GM12878 (cell line): ENCODE measurements at regions not wholly inside any gene's neighbourhood (a gene's known extent, or its start where the extent isn't known, plus 50 kb on each side); places are given as distances from the start of the nearest gene placed in this dataset.

Experiments
- ATAC-seq: fragments of 200-7000 bp; cut with Tn5 transposase; 3 replicates; pipeline ENCODE4 v1.9.1; 2020; ENCODE audit warnings: mild to moderate bottlenecking, moderate library complexity
- BruUV-seq: library from RNA; stranded (reverse); fragments of 400-500 nt; replicated peaks from 2 replicates; lab custom pipeline; 2021; lab: Mats Ljungman, UMichigan
- CTCF ChIA-PET: fragments of 300-600 bp; sonication (Branson Sonifier 250); formaldehyde crosslinking; extraction: SDS; loops from one replicate; lab custom pipeline; 2021; ENCODE audit warnings: inconsistent platforms; lab: Yijun Ruan, JAX
- POLR2A ChIA-PET: fragments of 350-600 bp; formaldehyde crosslinking; extraction: SDS; loops from one replicate; lab custom pipeline; 2021; ENCODE audit warnings: inconsistent platforms; lab: Charles Lee
- RAD21 ChIA-PET: fragments of 300-600 bp; sonication (Branson Sonifier 250); formaldehyde crosslinking; loops from one replicate; lab custom pipeline; 2023; ENCODE audit warnings: antibody characterized with exemption; ENCODE audit not compliant: unreplicated experiment; lab: Charles Lee
- SMC1A ChIA-PET: fragments of 300-600 bp; sonication (Branson Sonifier 250); formaldehyde crosslinking; loops from one replicate; lab custom pipeline; 2023; ENCODE audit not compliant: unreplicated experiment, uncharacterized antibody; lab: Charles Lee
- DNase-seq: peaks from one replicate; pipeline ENCODE4 v3.0.0-alpha.2; 2011; ENCODE audit warnings: low read depth, low spot score
- FAIRE-seq: peaks from 3 replicates; lab custom pipeline; 2011; peaks lifted over from hg19 to GRCh38; lab: Jason Lieb, UNC
- H2AFZ ChIP-seq: 2 replicates; pipeline ENCODE4 v1.6.0; 2011; ENCODE audit warnings: low read depth, low read length, control low read depth; ENCODE audit not compliant: control insufficient read depth
- H3K27ac ChIP-seq: 2 replicates; pipeline ENCODE4 v1.5.1; 2011; ENCODE audit warnings: control low read depth; ENCODE audit not compliant: control insufficient read depth, insufficient read depth
- H3K27me3 ChIP-seq, 2 experiments: replicated peaks in 1 of 2; 2 replicates each; pipeline versions ENCODE4 v1.6.0 to v1.6.1; 2011; ENCODE audit warnings: low read length in 1 of 2; ENCODE audit not compliant: control insufficient read depth in 2 of 2, insufficient read depth in 2 of 2
- H3K36me3 ChIP-seq, 2 experiments: 2 replicates each; pipeline ENCODE4 v1.5.1; 2011; ENCODE audit warnings: low read length in 1 of 2; ENCODE audit not compliant: control insufficient read depth in 2 of 2, insufficient read depth in 2 of 2
- H3K4me1 ChIP-seq: 2 replicates; pipeline ENCODE4 v1.6.1; 2011; ENCODE audit warnings: mild to moderate bottlenecking, low read length, moderate library complexity, mixed read lengths; ENCODE audit not compliant: control insufficient read depth, insufficient read depth
- H3K4me2 ChIP-seq: 2 replicates; pipeline ENCODE4 v1.6.0; 2011; ENCODE audit warnings: control low read depth; ENCODE audit not compliant: control insufficient read depth, insufficient read depth
- H3K4me3 ChIP-seq: fragments of 200-600 bp; sonication (generic); 2 replicates; pipeline ENCODE4 v1.5.1; 2016
- H3K79me2 ChIP-seq: 2 replicates; pipeline ENCODE4 v1.6.0; 2011; ENCODE audit warnings: low read length; ENCODE audit not compliant: control insufficient read depth, insufficient read depth
- H3K9ac ChIP-seq: 2 replicates; pipeline ENCODE4 v1.8.0; 2011; ENCODE audit warnings: low read length, control low read depth, mixed read lengths; ENCODE audit not compliant: control insufficient read depth, insufficient read depth
- H3K9me3 ChIP-seq: replicated peaks from 3 replicates; pipeline ENCODE4 v1.5.1; 2011; ENCODE audit warnings: mild to moderate bottlenecking, low read length; ENCODE audit not compliant: control insufficient read depth, insufficient read depth
- H4K20me1 ChIP-seq: 2 replicates; pipeline ENCODE4 v1.6.0; 2011; ENCODE audit not compliant: control insufficient read depth, insufficient read depth
- FOXK2 ChIP-seq: fragments of 450-650 bp; IDR thresholded peaks from 2 replicates; pipeline ENCODE4 v1.6.1; 2017; ENCODE audit warnings: mild to moderate bottlenecking, moderate library complexity
- HCFC1 ChIP-seq: fragments of 150-350 bp; IDR thresholded peaks from 2 replicates; pipeline ENCODE4 v1.6.1; 2014; ENCODE audit warnings: low read length
- MTA2 ChIP-seq: fragments of 450-650 bp; IDR thresholded peaks from 2 replicates; pipeline ENCODE4 v1.6.1; 2016; ENCODE audit warnings: low read depth, mild to moderate bottlenecking, moderate library complexity
- TCF7 ChIP-seq: IDR thresholded peaks from 2 replicates; pipeline ENCODE4 v1.6.1; 2014; ENCODE audit warnings: antibody characterized with exemption, borderline replicate concordance
- WGBS: methylation state at CpG from one replicate; pipeline ENCODE4 v1.1.6; 2016; ENCODE audit warnings: low lambda C conversion rate; ENCODE audit not compliant: insufficient replicate concordance, insufficient coverage; ENCODE audit errors: missing lambda C conversion rate; 5-methylcytosine and 5-hydroxymethylcytosine counted together
- in situ Hi-C: fragments of 300-500 bp; cut with MboI; formaldehyde crosslinking; loops from 9 replicates; pipeline ENCODE4 v1.14.3; 2018; ENCODE audit warnings: mixed read lengths
- intact Hi-C: fragments of 100-400 bp; cut with micrococcal nuclease; formaldehyde crosslinking; loops from one replicate; pipeline ENCODE4 v1.14.2; 2022; ENCODE audit not compliant: unreplicated experiment
- TF ChIP-seq, protein P1 (sequence below): fragments of 450-650 bp; formaldehyde crosslinking; IDR thresholded peaks from 2 replicates; pipeline ENCODE4 v1.4.0; 2020; ENCODE audit warnings: mild to moderate bottlenecking, moderate library complexity

GRCh38 chr1:213737398-213738035 is 250.3 kb upstream of the PROX1 start:
- no peak overlapping the region for H3K4me3 ChIP-seq
- H3K4me2 ChIP-seq, result no peak overlapping the region
- ChIA-PET SMC1A (interaction anchor here (1.6 kb wide), 1 partner anchor 19 kb away, joined by 4 read pairs; no protein-coding TSS in a partner anchor), POLR2A (no interaction called here), RAD21 (no interaction called here), CTCF (no interaction called here)
- DNase-seq (no peak), ATAC-seq (no peak), FAIRE-seq (no peak)
- TF ChIP-seq MTA2 (no peak), TCF7 (no peak), FOXK2 (no peak), HCFC1 (no peak)
- TF ChIP-seq, protein P1, sequence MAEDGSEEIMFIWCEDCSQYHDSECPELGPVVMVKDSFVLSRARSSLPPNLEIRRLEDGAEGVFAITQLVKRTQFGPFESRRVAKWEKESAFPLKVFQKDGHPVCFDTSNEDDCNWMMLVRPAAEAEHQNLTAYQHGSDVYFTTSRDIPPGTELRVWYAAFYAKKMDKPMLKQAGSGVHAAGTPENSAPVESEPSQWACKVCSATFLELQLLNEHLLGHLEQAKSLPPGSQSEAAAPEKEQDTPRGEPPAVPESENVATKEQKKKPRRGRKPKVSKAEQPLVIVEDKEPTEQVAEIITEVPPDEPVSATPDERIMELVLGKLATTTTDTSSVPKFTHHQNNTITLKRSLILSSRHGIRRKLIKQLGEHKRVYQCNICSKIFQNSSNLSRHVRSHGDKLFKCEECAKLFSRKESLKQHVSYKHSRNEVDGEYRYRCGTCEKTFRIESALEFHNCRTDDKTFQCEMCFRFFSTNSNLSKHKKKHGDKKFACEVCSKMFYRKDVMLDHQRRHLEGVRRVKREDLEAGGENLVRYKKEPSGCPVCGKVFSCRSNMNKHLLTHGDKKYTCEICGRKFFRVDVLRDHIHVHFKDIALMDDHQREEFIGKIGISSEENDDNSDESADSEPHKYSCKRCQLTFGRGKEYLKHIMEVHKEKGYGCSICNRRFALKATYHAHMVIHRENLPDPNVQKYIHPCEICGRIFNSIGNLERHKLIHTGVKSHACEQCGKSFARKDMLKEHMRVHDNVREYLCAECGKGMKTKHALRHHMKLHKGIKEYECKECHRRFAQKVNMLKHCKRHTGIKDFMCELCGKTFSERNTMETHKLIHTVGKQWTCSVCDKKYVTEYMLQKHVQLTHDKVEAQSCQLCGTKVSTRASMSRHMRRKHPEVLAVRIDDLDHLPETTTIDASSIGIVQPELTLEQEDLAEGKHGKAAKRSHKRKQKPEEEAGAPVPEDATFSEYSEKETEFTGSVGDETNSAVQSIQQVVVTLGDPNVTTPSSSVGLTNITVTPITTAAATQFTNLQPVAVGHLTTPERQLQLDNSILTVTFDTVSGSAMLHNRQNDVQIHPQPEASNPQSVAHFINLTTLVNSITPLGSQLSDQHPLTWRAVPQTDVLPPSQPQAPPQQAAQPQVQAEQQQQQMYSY, result no peak
- in situ Hi-C loops, result no loop called here
- H4K20me1 ChIP-seq, result no peaks in the 10 kb centered on the region
- no peaks in the 10 kb centered on the region for H3K4me1 ChIP-seq
- H2AFZ ChIP-seq, result no peak overlapping the region
- H3K36me3 ChIP-seq, result no peaks in the 10 kb centered on the region
- no peaks in the 10 kb centered on the region for H3K27me3 ChIP-seq
- intact Hi-C loops, result no loop called here
- H3K9ac ChIP-seq, result no peak overlapping the region
- WGBS, result 18% methylated on average over 2 of the region's 2 CpGs
- no TSS peak for BruUV-seq
- H3K27ac ChIP-seq, result no peak overlapping the region
- no peaks in the 10 kb centered on the region for H3K9me3 ChIP-seq
- H3K79me2 ChIP-seq, result no peaks in the 10 kb centered on the region
